ENCODE measurements at regions not wholly inside any gene's neighbourhood (a gene's known extent, or its start where the extent isn't known, plus 50 kb on each side); places are given as distances from the start of the nearest gene placed in this dataset.

- peaks cover 11% of the 10 kb centered on the region for H3K4me1 Mint-ChIP-seq
- DNase-seq (no peak), ATAC-seq (no peak)
- no peaks in the 10 kb centered on the region for H3K36me3 Mint-ChIP-seq (ENCODE audit: low read depth)
- no peak overlapping the region for H3K4me3 Mint-ChIP-seq
- H3K27me3 Mint-ChIP-seq, result peaks cover 9% of the 10 kb centered on the region
- H3K27ac Mint-ChIP-seq, result no peak overlapping the region
- no peaks in the 10 kb centered on the region for H3K9me3 ChIP-seq (ENCODE audit: control insufficient read depth, low read length, poor library complexity, severe bottlenecking)
These were observed 303.1 kb downstream of the CDH26 start for GRCh38 chr20:60261333-60261732.

DNA sequence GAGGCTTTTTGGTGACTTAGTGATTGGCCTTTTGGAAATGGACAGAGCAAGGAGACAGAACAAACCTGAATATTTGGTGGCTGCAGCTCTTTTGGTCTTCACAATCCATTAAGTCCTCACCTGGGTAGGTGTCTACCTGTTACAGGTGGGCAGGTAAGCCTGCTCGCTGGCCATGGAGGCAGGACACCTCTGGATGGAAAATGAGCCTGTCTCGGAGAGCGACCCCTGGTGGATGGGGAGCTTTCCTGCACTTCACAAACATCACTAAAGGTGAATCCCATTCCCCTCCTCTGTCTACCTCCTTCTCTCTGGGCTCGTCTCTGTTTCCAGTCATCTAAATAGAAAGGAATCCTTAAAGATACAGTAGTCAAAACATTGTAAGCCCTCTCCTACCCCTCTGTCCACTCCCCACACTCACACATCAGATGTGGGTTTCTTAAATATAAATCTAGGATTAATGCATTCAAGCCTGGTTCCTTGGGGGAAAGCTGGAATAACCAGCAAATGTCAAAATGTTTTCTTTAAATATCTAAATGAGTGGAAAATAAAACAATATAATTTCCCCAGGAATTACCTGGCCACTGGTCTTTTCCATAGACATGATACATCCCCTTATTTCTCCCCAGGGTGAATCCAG is 304.9 kb downstream of the CDH26 start:
- H3K27me3 Mint-ChIP-seq, result peaks cover 5% of the 10 kb centered on the region
- H3K27ac Mint-ChIP-seq, result no peak overlapping the region
- peak; percentile 38 to 48 (median 48) for DNase-seq
- H3K4me1 Mint-ChIP-seq, result peaks cover 10% of the 10 kb centered on the region
- no peak overlapping the region for H3K4me3 Mint-ChIP-seq
- H3K9me3 ChIP-seq (ENCODE audit: control insufficient read depth, low read length, poor library complexity, severe bottlenecking), result no peaks in the 10 kb centered on the region
- no peaks in the 10 kb centered on the region for H3K36me3 Mint-ChIP-seq (ENCODE audit: low read depth)
- ATAC-seq, result peak; percentile 42

DNA sequence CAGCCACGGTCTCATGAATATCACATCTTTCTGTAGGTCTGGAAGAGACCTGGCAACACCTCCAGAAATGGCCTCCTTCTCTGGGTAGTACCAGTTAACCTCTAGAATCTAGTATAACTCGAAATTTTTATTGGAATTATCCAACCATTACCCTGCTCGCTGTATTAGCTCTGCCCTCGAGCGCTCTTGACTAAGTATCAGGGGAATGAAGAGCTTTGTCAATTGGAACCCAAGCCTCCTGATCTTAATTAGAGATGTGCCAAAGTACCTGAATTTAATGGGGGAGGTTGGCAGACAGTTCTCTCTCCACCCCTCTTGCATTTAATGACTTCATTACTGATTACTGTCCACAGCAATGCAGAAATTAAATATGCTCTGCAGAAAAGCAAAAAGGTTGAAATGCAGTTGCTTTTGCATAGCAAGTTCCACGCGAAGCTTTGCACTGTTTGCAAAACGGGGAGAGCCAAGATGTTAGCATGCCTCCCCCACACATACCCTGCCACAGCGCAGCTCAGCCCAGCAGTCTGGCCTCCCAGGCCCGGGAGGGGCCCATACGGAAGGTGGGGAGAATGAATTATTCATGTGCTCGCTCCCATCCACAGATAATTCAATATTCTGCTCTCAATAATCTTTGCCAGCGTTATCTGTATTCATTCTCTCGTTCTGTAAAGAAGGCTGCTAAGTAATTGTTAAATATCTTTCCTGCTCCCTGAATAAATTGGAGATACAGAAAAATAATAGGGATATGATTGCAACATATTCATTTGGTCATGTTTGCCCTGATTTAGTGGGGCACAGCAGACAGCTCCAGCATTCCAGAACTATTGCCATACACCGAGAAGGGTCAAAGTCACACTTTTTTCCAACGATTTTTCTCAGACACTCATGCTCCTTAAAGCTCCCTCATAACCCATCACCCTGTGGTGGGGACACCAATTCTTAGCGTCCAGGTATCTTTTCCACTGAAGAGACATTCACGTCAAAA is 305.8 kb downstream of the CDH26 start:
- Mint-ChIP-seq H3K27ac (no peak overlapping the region), H3K27me3 (peaks cover 5% of the 10 kb centered on the region), H3K4me1 (peaks cover 10% of the 10 kb centered on the region), H3K36me3 (ENCODE audit: low read depth) (no peaks in the 10 kb centered on the region), H3K4me3 (no peak overlapping the region)
- no peaks in the 10 kb centered on the region for H3K9me3 ChIP-seq (ENCODE audit: control insufficient read depth, low read length, poor library complexity, severe bottlenecking)
- DNase-seq (no peak), ATAC-seq (no peak)

DNA sequence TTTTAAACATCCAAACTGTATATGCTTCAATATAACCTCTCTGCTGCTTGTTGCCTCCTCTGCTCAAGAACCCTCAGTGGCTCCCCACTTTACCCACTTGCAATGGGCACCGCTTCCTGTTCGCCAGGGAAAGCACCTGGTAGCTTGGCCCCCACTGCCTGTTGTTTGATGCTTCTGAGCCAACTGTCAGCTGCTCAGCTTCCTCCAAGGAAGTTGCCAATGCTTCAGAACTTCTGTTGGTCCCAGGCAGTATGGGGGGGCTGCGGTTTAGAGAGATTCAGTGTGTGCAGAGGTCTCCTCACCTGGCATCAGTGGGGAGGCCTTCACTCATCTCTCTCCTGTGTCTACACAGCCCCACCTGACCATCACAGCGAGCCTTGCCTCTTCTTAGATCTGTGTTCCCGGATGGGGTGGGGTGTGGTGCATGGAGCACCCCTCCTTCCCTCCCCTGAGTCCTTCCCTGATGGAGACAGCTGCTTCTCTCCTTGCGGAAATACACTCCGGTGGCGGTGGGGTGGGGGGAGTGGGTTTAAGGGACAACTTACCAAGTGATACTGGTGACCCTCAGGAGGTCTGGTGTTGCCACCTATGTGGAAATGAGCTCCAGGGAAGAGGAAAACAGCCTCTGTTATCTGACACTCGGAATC is 308.1 kb downstream of the CDH26 start:
- Mint-ChIP-seq H3K27me3 (peaks cover 6% of the 10 kb centered on the region), H3K27ac (peak overlapping the region; percentile 47), H3K4me3 (peak overlapping the region; percentile 19), H3K4me1 (peaks cover 10% of the 10 kb centered on the region), H3K36me3 (ENCODE audit: low read depth) (no peaks in the 10 kb centered on the region)
- DNase-seq (no peak), ATAC-seq (peak; percentile 59)
- H3K9me3 ChIP-seq (ENCODE audit: control insufficient read depth, low read length, poor library complexity, severe bottlenecking), result no peaks in the 10 kb centered on the region

DNA sequence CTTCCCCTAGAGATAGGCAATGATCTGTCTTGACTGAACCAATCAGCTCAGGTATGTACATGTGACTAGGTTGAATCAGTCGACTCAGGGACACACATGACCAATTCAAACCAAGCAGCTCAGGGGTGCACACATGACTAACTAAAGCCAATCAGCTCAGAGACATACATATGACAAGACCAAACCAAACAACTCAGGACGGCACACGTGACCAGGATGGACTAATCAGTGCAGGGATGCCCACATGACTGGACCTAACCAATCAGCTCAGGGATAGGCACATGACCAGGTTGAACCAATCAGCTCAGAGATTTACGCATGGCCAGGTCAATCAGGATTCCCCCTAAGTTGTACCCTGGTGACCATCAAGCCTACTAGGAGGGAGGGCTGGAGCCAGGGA is 310.3 kb downstream of the CDH26 start:
- ATAC-seq, result no peak
- no peak overlapping the region for H3K4me3 Mint-ChIP-seq
- no peaks in the 10 kb centered on the region for H3K9me3 ChIP-seq (ENCODE audit: control insufficient read depth, low read length, poor library complexity, severe bottlenecking)
- no peak overlapping the region for H3K27ac Mint-ChIP-seq
- no peaks in the 10 kb centered on the region for H3K36me3 Mint-ChIP-seq (ENCODE audit: low read depth)
- H3K27me3 Mint-ChIP-seq, result peaks cover 6% of the 10 kb centered on the region
- peaks cover 14% of the 10 kb centered on the region for H3K4me1 Mint-ChIP-seq
- no peak for DNase-seq

DNA sequence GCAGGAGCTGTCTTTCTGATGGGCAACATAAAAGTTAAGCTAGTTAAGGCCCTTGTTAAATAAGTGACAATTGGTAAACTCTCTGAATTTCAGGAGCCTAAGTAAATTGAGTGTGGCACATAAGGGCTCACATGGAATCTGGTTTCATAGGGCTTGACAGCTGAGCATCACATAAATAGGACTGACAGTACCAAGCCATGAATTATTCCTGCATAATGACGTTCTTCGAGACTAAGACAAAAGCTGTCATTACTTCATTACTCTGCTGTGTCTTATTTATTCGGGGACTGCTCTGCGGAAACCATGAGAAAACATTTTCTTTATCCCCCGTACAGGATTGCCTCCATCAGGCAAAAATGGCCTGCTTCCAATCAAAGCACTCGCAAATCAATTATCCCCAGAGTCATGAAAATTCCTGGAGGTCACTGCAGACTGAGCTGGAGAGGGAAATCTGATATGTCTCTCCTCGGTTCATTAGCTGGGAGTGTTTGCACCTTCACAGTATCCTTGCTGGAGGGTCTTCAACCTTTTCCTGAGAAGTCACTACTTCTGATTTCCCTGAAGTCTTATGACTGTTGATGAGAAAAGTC is 311.4 kb downstream of the CDH26 start:
- peaks cover 19% of the 10 kb centered on the region for H3K4me1 Mint-ChIP-seq
- ATAC-seq, result no peak
- H3K27me3 Mint-ChIP-seq, result peaks cover 16% of the 10 kb centered on the region
- no peak overlapping the region for H3K4me3 Mint-ChIP-seq
- H3K9me3 ChIP-seq (ENCODE audit: control insufficient read depth, low read length, poor library complexity, severe bottlenecking), result no peaks in the 10 kb centered on the region
- DNase-seq, result no peak
- no peak overlapping the region for H3K27ac Mint-ChIP-seq
- no peaks in the 10 kb centered on the region for H3K36me3 Mint-ChIP-seq (ENCODE audit: low read depth)

DNA sequence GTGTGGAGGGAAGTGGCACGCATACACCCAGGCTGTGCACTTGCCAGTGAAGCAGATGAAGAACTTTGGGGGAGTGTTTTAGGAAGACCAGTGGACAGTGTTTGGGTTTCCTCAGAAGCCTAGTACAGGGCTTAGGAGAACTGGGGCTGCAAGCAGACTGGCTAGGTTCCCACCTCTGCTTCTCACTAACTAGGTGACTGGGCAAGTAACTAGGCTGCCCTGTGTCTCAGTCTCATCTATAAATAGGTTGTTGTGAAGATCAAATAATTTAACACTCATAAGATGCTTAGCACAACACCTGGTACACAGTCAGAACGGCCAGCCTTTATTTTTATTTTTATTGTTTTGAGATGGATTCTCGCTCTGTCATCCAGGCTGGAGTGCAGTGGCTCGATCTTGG is 312.1 kb downstream of the CDH26 start:
- H3K4me1 Mint-ChIP-seq, result peaks cover 22% of the 10 kb centered on the region
- H3K27ac Mint-ChIP-seq, result no peak overlapping the region
- DNase-seq, result no peak
- H3K4me3 Mint-ChIP-seq, result no peak overlapping the region
- ATAC-seq, result no peak
- no peaks in the 10 kb centered on the region for H3K9me3 ChIP-seq (ENCODE audit: control insufficient read depth, low read length, poor library complexity, severe bottlenecking)
- peaks cover 18% of the 10 kb centered on the region for H3K27me3 Mint-ChIP-seq
- H3K36me3 Mint-ChIP-seq (ENCODE audit: low read depth), result no peaks in the 10 kb centered on the region

- no peak for ATAC-seq
- no peaks in the 10 kb centered on the region for H3K9me3 ChIP-seq (ENCODE audit: control insufficient read depth, low read length, poor library complexity, severe bottlenecking)
- H3K4me1 Mint-ChIP-seq, result peaks cover 14% of the 10 kb centered on the region
- H3K27me3 Mint-ChIP-seq, result peaks cover 18% of the 10 kb centered on the region
- no peaks in the 10 kb centered on the region for H3K36me3 Mint-ChIP-seq (ENCODE audit: low read depth)
- no peak for DNase-seq
- H3K27ac Mint-ChIP-seq, result no peak overlapping the region
- H3K4me3 Mint-ChIP-seq, result no peak overlapping the region
These were observed 313.4 kb downstream of the CDH26 start for GRCh38 chr20:60271597-60271996.

DNA sequence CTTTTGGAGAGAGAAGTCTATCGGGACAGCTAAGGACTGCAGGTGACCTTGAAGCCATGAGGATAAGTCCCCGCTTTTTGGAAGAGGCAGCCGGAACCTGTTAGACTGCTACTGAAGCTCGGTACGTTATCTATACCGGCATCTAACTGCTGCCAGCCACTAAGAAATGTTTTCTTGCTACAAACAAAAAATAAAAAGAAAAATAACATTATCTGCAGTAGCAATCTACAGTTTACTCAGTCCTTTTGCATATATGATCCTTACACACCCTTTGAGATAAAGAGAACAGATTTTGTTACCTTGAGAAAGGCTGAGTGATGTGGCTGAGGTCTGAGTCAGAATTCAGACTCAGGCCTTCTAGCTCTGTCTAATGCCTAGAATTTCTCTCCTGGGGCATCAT is 314.6 kb downstream of the CDH26 start:
- no peak overlapping the region for H3K4me3 Mint-ChIP-seq
- no peaks in the 10 kb centered on the region for H3K36me3 Mint-ChIP-seq (ENCODE audit: low read depth)
- H3K27ac Mint-ChIP-seq, result peak overlapping the region; percentile 21
- no peaks in the 10 kb centered on the region for H3K9me3 ChIP-seq (ENCODE audit: control insufficient read depth, low read length, poor library complexity, severe bottlenecking)
- DNase-seq (no peak), ATAC-seq (peak; percentile 73)
- peaks cover 18% of the 10 kb centered on the region for H3K27me3 Mint-ChIP-seq
- peaks cover 12% of the 10 kb centered on the region for H3K4me1 Mint-ChIP-seq

- peaks cover 12% of the 10 kb centered on the region for H3K4me1 Mint-ChIP-seq
- ATAC-seq (no peak), DNase-seq (no peak)
- H3K4me3 Mint-ChIP-seq, result no peak overlapping the region
- peaks cover 18% of the 10 kb centered on the region for H3K27me3 Mint-ChIP-seq
- H3K9me3 ChIP-seq (ENCODE audit: control insufficient read depth, low read length, poor library complexity, severe bottlenecking), result no peaks in the 10 kb centered on the region
- no peaks in the 10 kb centered on the region for H3K36me3 Mint-ChIP-seq (ENCODE audit: low read depth)
- H3K27ac Mint-ChIP-seq, result peak overlapping the region; percentile 24
These were observed 316.5 kb downstream of the CDH26 start for GRCh38 chr20:60274717-60275116.

- no peak for DNase-seq
- Mint-ChIP-seq H3K36me3 (ENCODE audit: low read depth) (no peaks in the 10 kb centered on the region), H3K27me3 (no peaks in the 10 kb centered on the region), H3K4me3 (no peak overlapping the region), H3K4me1 (no peaks in the 10 kb centered on the region), H3K27ac (no peak overlapping the region)
- no peak for ATAC-seq
- H3K9me3 ChIP-seq (ENCODE audit: control insufficient read depth, low read length, poor library complexity, severe bottlenecking), result no peaks in the 10 kb centered on the region
These were observed 323.1 kb downstream of the CDH26 start for GRCh38 chr20:60281295-60281694.

DNA sequence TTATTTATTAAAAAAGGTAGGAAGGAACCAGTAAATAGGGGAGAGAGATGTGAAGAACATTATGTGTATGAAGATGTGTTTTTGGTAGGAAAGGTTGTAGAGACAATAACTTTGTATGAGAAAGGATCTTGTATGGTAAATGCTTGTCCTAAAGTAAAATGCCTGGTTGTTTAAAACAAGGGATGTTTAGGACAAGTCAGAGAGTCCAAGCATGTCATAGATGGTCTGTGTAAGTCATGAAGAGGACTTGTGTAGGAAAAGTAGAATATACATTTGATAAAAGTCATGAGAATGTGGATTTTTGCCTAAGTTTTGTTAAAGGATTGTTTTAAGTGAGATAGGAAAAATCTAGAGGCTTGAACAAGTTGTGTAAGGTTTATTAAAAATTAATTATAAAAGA is 325.1 kb downstream of the CDH26 start:
- DNase-seq (no peak), ATAC-seq (no peak)
- no peaks in the 10 kb centered on the region for H3K9me3 ChIP-seq (ENCODE audit: control insufficient read depth, low read length, poor library complexity, severe bottlenecking)
- H3K27me3 Mint-ChIP-seq, result no peaks in the 10 kb centered on the region
- H3K36me3 Mint-ChIP-seq (ENCODE audit: low read depth), result no peaks in the 10 kb centered on the region
- no peaks in the 10 kb centered on the region for H3K4me1 Mint-ChIP-seq
- no peak overlapping the region for H3K27ac Mint-ChIP-seq
- H3K4me3 Mint-ChIP-seq, result no peak overlapping the region

GRCh38 chr20:60286764-60287163 is 328.5 kb downstream of the CDH26 start:
- Mint-ChIP-seq H3K4me3 (no peak overlapping the region), H3K27me3 (no peaks in the 10 kb centered on the region), H3K27ac (no peak overlapping the region), H3K4me1 (no peaks in the 10 kb centered on the region), H3K36me3 (ENCODE audit: low read depth) (no peaks in the 10 kb centered on the region)
- no peak for ATAC-seq
- no peaks in the 10 kb centered on the region for H3K9me3 ChIP-seq (ENCODE audit: control insufficient read depth, low read length, poor library complexity, severe bottlenecking)
- DNase-seq, result no peak
